CD4-positive, alpha-beta T cell (primary cell): ENCODE measurements at regions not wholly inside any gene's neighbourhood (a gene's known extent, or its start where the extent isn't known, plus 50 kb on each side); places are given as distances from the start of the nearest gene placed in this dataset.

Experiments
- ATAC-seq: fragments of 200-7000 bp; cut with Tn5 transposase; one replicate; pipeline ENCODE4 v1.10.0; 2022; ENCODE audit warnings: mild to moderate bottlenecking; ENCODE audit not compliant: poor library complexity
- CTCF ChIA-PET: fragments of 350-600 bp; sonication (Branson Sonifier 250); formaldehyde crosslinking; loops from one replicate; lab custom pipeline; 2021; ENCODE audit warnings: antibody characterized with exemption, inconsistent platforms; lab: Charles Lee
- POLR2A ChIA-PET: fragments of 350-600 bp; sonication (Branson Sonifier 250); formaldehyde crosslinking; loops from one replicate; lab custom pipeline; 2021; ENCODE audit warnings: antibody characterized with exemption, inconsistent platforms; lab: Charles Lee
- DNase-seq, 14 experiments: peaks; one replicate each; pipeline ENCODE4 v3.0.0-alpha.2; 2013 to 2020; ENCODE audit warnings: mixed read lengths in 2 of 14
- H3K27ac ChIP-seq, 2 donors: one replicate each; pipeline versions ENCODE4 v1.5.1 to v1.7.0; 2013; ENCODE audit warnings: low read length in 2 of 2, low read depth in 1 of 2, mild to moderate bottlenecking in 1 of 2
- H3K27me3 ChIP-seq, 2 experiments: 1 replicate in 1 of 2; 2 replicates in 1 of 2; pipeline versions ENCODE4 v1.6.1 to v1.7.0; 2013; ENCODE audit warnings: low read length in 2 of 2, control low read depth in 1 of 2, mild to moderate bottlenecking in 1 of 2, moderate library complexity in 1 of 2; ENCODE audit not compliant: insufficient read depth in 2 of 2, control insufficient read depth in 1 of 2
- H3K36me3 ChIP-seq: one replicate; pipeline ENCODE4 v1.6.1; 2013; ENCODE audit warnings: low read length, control low read depth; ENCODE audit not compliant: insufficient read depth
- H3K4me1 ChIP-seq: one replicate; pipeline ENCODE4 v1.6.1; 2013; ENCODE audit warnings: low read length, control low read depth; ENCODE audit not compliant: insufficient read depth
- H3K4me3 ChIP-seq: one replicate; pipeline ENCODE4 v1.5.1; 2013; ENCODE audit warnings: mild to moderate bottlenecking, low read length, moderate library complexity
- H3K9me3 ChIP-seq, 2 experiments: 1 replicate in 1 of 2; 2 replicates in 1 of 2; pipeline versions ENCODE4 v1.6.1 to v1.7.0; 2013; ENCODE audit warnings: low read length in 2 of 2, mild to moderate bottlenecking in 2 of 2, control low read depth in 1 of 2, moderate library complexity in 1 of 2; ENCODE audit not compliant: control insufficient read depth in 1 of 2, insufficient read depth in 1 of 2
- H3K27ac Mint-ChIP-seq: one replicate; pipeline ENCODE4 v1.8.0; 2020; ENCODE audit warnings: mixed read lengths
- H3K27me3 Mint-ChIP-seq: one replicate; pipeline ENCODE4 v1.8.0; 2021; ENCODE audit warnings: mixed read lengths
- H3K36me3 Mint-ChIP-seq: one replicate; pipeline ENCODE4 v1.8.0; 2021; ENCODE audit warnings: low read depth, mixed read lengths
- H3K4me1 Mint-ChIP-seq: one replicate; pipeline ENCODE4 v1.8.0; 2021; ENCODE audit warnings: low read depth, mixed read lengths
- H3K4me3 Mint-ChIP-seq: one replicate; pipeline ENCODE4 v1.8.0; 2020; ENCODE audit warnings: mild to moderate bottlenecking, mixed read lengths
- H3K9me3 Mint-ChIP-seq: one replicate; pipeline ENCODE4 v1.8.0; 2020; ENCODE audit warnings: mixed read lengths
- CTCF ChIP-seq: fragments of 200-600 bp; IDR thresholded peaks from one replicate; pipeline ENCODE4 v1.8.0; 2022; ENCODE audit warnings: antibody characterized with exemption, mild to moderate bottlenecking
- intact Hi-C, 2 experiments: fragments of 100-400 bp; cut with DNase I in 1 of 2; cut with micrococcal nuclease in 1 of 2; formaldehyde crosslinking; loops; one replicate each; pipeline versions ENCODE4 v1.15.1 to v1.9.0; 2023 to 2025; cut with DNase I, micrococcal nuclease

DNA sequence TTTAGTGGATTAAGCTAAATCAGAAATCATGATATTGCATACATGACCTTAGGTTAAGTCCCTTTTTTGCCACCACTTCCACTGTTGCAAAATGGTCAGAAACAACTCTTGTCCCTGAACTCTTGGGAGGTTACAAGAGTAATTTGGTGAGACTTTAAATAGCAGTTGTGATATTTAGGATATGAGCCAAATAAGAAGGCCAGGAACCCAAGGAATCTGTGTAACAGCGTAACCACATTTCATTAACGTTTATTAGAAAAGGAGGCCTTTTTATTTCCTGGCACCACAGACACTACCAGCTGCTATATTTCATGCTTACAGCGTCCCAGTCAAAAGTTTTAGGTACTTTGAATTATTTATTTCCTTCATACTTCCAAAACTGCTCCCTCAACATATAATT is 268.0 kb downstream of the GPD2 start:
- CTCF ChIA-PET = no interaction called here
- Histone ChIP-seq H3K4me3 (no peak overlapping the region), H3K9me3 (no peaks in the 10 kb centered on the region), H3K27ac (no peak overlapping the region), H3K27me3 (no peaks in the 10 kb centered on the region), H3K36me3 (no peaks in the 10 kb centered on the region), H3K4me1 (no peaks in the 10 kb centered on the region)
- Mint-ChIP-seq H3K27ac (no peak overlapping the region), H3K27me3 (peaks cover 11% of the 10 kb centered on the region), H3K4me1 (no peaks in the 10 kb centered on the region), H3K4me3 (no peak overlapping the region), H3K36me3 (no peaks in the 10 kb centered on the region), H3K9me3 (no peaks in the 10 kb centered on the region)
- TF ChIP-seq CTCF = no peak
- POLR2A ChIA-PET = no interaction called here
- ATAC-seq = no peak
- no peak for DNase-seq
- intact Hi-C loops = no loop called here

DNA sequence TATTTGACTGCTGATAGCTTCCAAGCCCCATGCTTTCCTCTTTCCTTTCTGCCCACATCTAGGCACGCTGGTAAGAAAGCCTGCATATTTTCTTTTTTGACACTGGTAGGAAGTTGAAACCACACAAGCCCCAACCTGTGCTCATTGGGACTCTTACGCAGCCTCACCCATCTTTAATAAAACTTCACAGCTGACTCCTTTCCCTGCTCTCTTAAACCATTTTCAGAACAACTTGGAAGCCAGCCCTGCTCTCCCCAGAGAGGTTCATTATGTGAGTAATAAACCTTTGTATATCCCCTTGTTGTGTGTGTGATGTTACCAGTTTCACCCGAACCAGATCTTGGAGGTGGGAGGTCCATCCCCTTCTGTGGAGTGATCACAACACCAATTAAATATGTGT is 268.4 kb downstream of the GPD2 start:
- H3K36me3 ChIP-seq = no peaks in the 10 kb centered on the region
- no peaks in the 10 kb centered on the region for H3K27me3 ChIP-seq
- ATAC-seq (no peak), DNase-seq (no peak)
- Mint-ChIP-seq H3K27ac (no peak overlapping the region), H3K36me3 (no peaks in the 10 kb centered on the region), H3K4me3 (no peak overlapping the region), H3K9me3 (no peaks in the 10 kb centered on the region), H3K4me1 (no peaks in the 10 kb centered on the region), H3K27me3 (peaks cover 6% of the 10 kb centered on the region)
- ChIA-PET POLR2A (no interaction called here), CTCF (no interaction called here)
- no peaks in the 10 kb centered on the region for H3K9me3 ChIP-seq
- no peak for TF ChIP-seq CTCF
- intact Hi-C loops = no loop called here
- H3K27ac ChIP-seq = no peak overlapping the region
- no peaks in the 10 kb centered on the region for H3K4me1 ChIP-seq
- no peak overlapping the region for H3K4me3 ChIP-seq

DNA sequence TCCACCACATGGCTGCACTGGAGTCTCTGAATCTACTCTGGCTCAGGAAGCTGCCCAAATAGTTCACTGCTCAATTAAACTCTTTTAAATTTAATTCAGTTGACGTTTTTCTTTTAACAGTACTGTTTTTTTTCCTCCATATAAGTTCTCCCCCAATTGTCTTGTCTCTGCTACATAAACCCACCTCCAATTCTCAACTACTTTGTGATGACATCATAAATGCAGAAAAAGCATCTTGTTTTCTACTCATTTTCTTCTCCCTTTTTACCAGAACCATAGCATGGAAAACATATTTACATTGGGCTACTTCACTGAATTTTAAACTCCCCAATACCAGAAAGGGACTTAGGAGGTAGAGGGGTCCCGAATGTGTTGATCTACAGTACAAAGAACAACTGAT is 270.4 kb downstream of the GPD2 start:
- Mint-ChIP-seq H3K36me3 (no peaks in the 10 kb centered on the region), H3K27me3 (no peaks in the 10 kb centered on the region)

More for the DNA sequence above, 270.4 kb downstream of the GPD2 start:
- ChIA-PET POLR2A (no interaction called here), CTCF (no interaction called here)
- H3K4me3 ChIP-seq = no peak overlapping the region
- H3K4me1 Mint-ChIP-seq = no peaks in the 10 kb centered on the region
- H3K27ac ChIP-seq = no peak overlapping the region
- H3K9me3 ChIP-seq = no peaks in the 10 kb centered on the region
- H3K4me3 Mint-ChIP-seq = no peak overlapping the region
- H3K27me3 ChIP-seq = no peaks in the 10 kb centered on the region
- intact Hi-C loops = no loop called here
- H3K27ac Mint-ChIP-seq = no peak overlapping the region
- no peaks in the 10 kb centered on the region for H3K4me1 ChIP-seq
- TF ChIP-seq CTCF = no peak
- DNase-seq (no peak), ATAC-seq (no peak)
- no peaks in the 10 kb centered on the region for H3K36me3 ChIP-seq
- no peaks in the 10 kb centered on the region for H3K9me3 Mint-ChIP-seq
